H9 (cell line): ENCODE measurements at regions not wholly inside any gene's neighbourhood (a gene's known extent, or its start where the extent isn't known, plus 50 kb on each side); places are given as distances from the start of the nearest gene placed in this dataset.

ENCODE experiments used
- DNase-seq: peaks from one replicate; pipeline ENCODE4 v3.0.0-alpha.2; 2017
- H2AFZ ChIP-seq: one replicate; pipeline ENCODE4 v1.6.1; 2013; ENCODE audit warnings: mild to moderate bottlenecking, low read length, control low read depth, moderate library complexity
- H2AK5ac ChIP-seq: 2 replicates; pipeline ENCODE4 v1.6.1; 2013; ENCODE audit warnings: low read length, control low read depth, mixed read lengths; ENCODE audit not compliant: insufficient read length
- H2BK120ac ChIP-seq: one replicate; pipeline ENCODE4 v1.6.1; 2013; ENCODE audit warnings: low read depth, mild to moderate bottlenecking, low read length, control low read depth, inconsistent platforms; ENCODE audit not compliant: poor library complexity, severe bottlenecking
- H2BK12ac ChIP-seq: 2 replicates; pipeline ENCODE4 v1.6.1; 2013; ENCODE audit warnings: low read length, control low read depth, mixed read lengths, low read depth; ENCODE audit not compliant: insufficient read length
- H2BK15ac ChIP-seq: 2 replicates; pipeline ENCODE4 v1.6.1; 2013; ENCODE audit warnings: low read depth, low read length, control low read depth
- H2BK20ac ChIP-seq: one replicate; pipeline ENCODE4 v1.6.1; 2013; ENCODE audit warnings: low read depth, mild to moderate bottlenecking, low read length, control low read depth, inconsistent platforms; ENCODE audit not compliant: poor library complexity, severe bottlenecking
- H2BK5ac ChIP-seq: 2 replicates; pipeline ENCODE4 v1.6.1; 2013; ENCODE audit warnings: low read length, control low read depth, mixed read lengths; ENCODE audit not compliant: insufficient read length
- H3K14ac ChIP-seq: 2 replicates; pipeline ENCODE4 v1.6.1; 2013; ENCODE audit warnings: low read length, control low read depth; ENCODE audit not compliant: insufficient read depth
- H3K18ac ChIP-seq: 2 replicates; pipeline ENCODE4 v1.6.1; 2013; ENCODE audit warnings: low read depth, mild to moderate bottlenecking, mixed read lengths, low read length, control low read depth; ENCODE audit not compliant: insufficient read length
- H3K23ac ChIP-seq: 2 replicates; pipeline ENCODE4 v1.6.1; 2013; ENCODE audit warnings: low read length, control low read depth, mixed read lengths, low read depth; ENCODE audit not compliant: insufficient read length
- H3K23me2 ChIP-seq: 2 replicates; pipeline ENCODE4 v1.6.1; 2013; ENCODE audit warnings: low read depth, mild to moderate bottlenecking, mixed read lengths, low read length, control low read depth; ENCODE audit not compliant: insufficient read length, poor library complexity, severe bottlenecking
- H3K27ac ChIP-seq: 2 replicates; pipeline ENCODE4 v1.5.1; 2013; ENCODE audit warnings: low read length, control low read depth, mixed read lengths, low read depth; ENCODE audit not compliant: insufficient read length
- H3K27me3 ChIP-seq: 2 replicates; pipeline ENCODE4 v1.6.1; 2013; ENCODE audit warnings: low read length, control low read depth, inconsistent platforms; ENCODE audit not compliant: insufficient read depth
- H3K4ac ChIP-seq: 2 replicates; pipeline ENCODE4 v1.6.1; 2013; ENCODE audit warnings: low read depth, mild to moderate bottlenecking, control low read depth, inconsistent platforms, low read length, moderate library complexity
- H3K4me1 ChIP-seq: 2 replicates; pipeline ENCODE4 v1.6.1; 2013; ENCODE audit warnings: low read length, control low read depth, inconsistent platforms; ENCODE audit not compliant: insufficient read depth
- H3K4me2 ChIP-seq: 2 replicates; pipeline ENCODE4 v1.6.1; 2013; ENCODE audit warnings: low read length, control low read depth, mixed read lengths; ENCODE audit not compliant: insufficient read length, insufficient read depth
- H3K56ac ChIP-seq: 2 replicates; pipeline ENCODE4 v1.6.1; 2013; ENCODE audit warnings: low read depth, mild to moderate bottlenecking, mixed read lengths, low read length, control low read depth; ENCODE audit not compliant: insufficient read length
- H3K79me1 ChIP-seq: 2 replicates; pipeline ENCODE4 v1.6.1; 2013; ENCODE audit warnings: low read depth, mild to moderate bottlenecking, moderate library complexity, low read length, control low read depth, inconsistent platforms; ENCODE audit not compliant: insufficient read depth, poor library complexity, severe bottlenecking
- H3K79me2 ChIP-seq: 2 replicates; pipeline ENCODE4 v1.6.1; 2013; ENCODE audit warnings: low read length, control low read depth, inconsistent platforms; ENCODE audit not compliant: insufficient read depth
- H3K9ac ChIP-seq: 2 replicates; pipeline ENCODE4 v1.6.1; 2013; ENCODE audit warnings: low read length, control low read depth, mixed read lengths; ENCODE audit not compliant: insufficient read length; ENCODE audit errors: extremely low read depth
- H3K9me3 ChIP-seq: one replicate; pipeline ENCODE4 v1.6.1; 2013; ENCODE audit warnings: low read depth, low read length, inconsistent platforms; ENCODE audit not compliant: control insufficient read depth
- H3T11ph ChIP-seq: one replicate; pipeline ENCODE4 v1.6.1; 2013; ENCODE audit warnings: mild to moderate bottlenecking, low read length, control low read depth, inconsistent platforms
- H4K20me1 ChIP-seq: one replicate; pipeline ENCODE4 v1.6.1; 2013; ENCODE audit not compliant: control insufficient read depth, insufficient read length, insufficient read depth
- H4K5ac ChIP-seq: 2 replicates; pipeline ENCODE4 v1.6.1; 2013; ENCODE audit warnings: low read depth, mild to moderate bottlenecking, mixed read lengths, low read length, control low read depth; ENCODE audit not compliant: insufficient read length
- H4K8ac ChIP-seq: replicated peaks from 2 replicates; pipeline ENCODE4 v1.6.1; 2013; ENCODE audit warnings: low read length, control low read depth, mixed read lengths, low read depth; ENCODE audit not compliant: insufficient read length
- H4K91ac ChIP-seq: 2 replicates; pipeline ENCODE4 v1.6.1; 2013; ENCODE audit warnings: low read depth, mild to moderate bottlenecking, moderate library complexity, mixed read lengths, low read length, control low read depth; ENCODE audit not compliant: insufficient read length
- H3K27ac Mint-ChIP-seq, 3 experiments: 2 replicates in 2 of 3; 3 replicates in 1 of 3; pipeline ENCODE4 v1.8.0; 2020 to 2021; ENCODE audit warnings: mixed read lengths in 3 of 3, mild to moderate bottlenecking in 1 of 3, moderate library complexity in 1 of 3
- H3K27me3 Mint-ChIP-seq: 2 replicates; pipeline ENCODE4 v1.8.0; 2021; ENCODE audit warnings: low read depth, mild to moderate bottlenecking, moderate library complexity, mixed read lengths
- H3K36me3 Mint-ChIP-seq, 3 experiments: 2 replicates in 2 of 3; 3 replicates in 1 of 3; pipeline ENCODE4 v1.8.0; 2020 to 2021; ENCODE audit warnings: low read depth in 3 of 3, mixed read lengths in 3 of 3; ENCODE audit not compliant: insufficient read depth in 1 of 3
- H3K4me1 Mint-ChIP-seq, 2 experiments: 2 replicates each; pipeline ENCODE4 v1.8.0; 2020; ENCODE audit warnings: mixed read lengths in 2 of 2
- H3K4me3 Mint-ChIP-seq, 2 experiments: 2 replicates in 1 of 2; 3 replicates in 1 of 2; pipeline ENCODE4 v1.8.0; 2020 to 2021; ENCODE audit warnings: mild to moderate bottlenecking in 2 of 2, mixed read lengths in 2 of 2, moderate library complexity in 1 of 2
- H3K9me3 Mint-ChIP-seq, 2 experiments: 2 replicates in 1 of 2; 3 replicates in 1 of 2; pipeline ENCODE4 v1.8.0; 2020; ENCODE audit warnings: mild to moderate bottlenecking in 2 of 2, mixed read lengths in 2 of 2, moderate library complexity in 1 of 2
- WGBS: extraction: QIAGEN DNeasy Blood & Tissue Kit; methylation state at CpG from one replicate; pipeline ENCODE4 v1.1.7; 2013; ENCODE audit warnings: missing lambda C conversion rate, low lambda C conversion rate, mixed read lengths; ENCODE audit not compliant: insufficient read length; ENCODE audit errors: extremely low coverage; 5-methylcytosine and 5-hydroxymethylcytosine counted together
- TF ChIP-seq, protein P1 (sequence below): fragments of 200-600 bp; sonication (generic); conservative IDR thresholded peaks from 3 replicates; pipeline ENCODE4 v1.8.0; 2021; ENCODE audit warnings: antibody characterized with exemption, mild to moderate bottlenecking

DNA sequence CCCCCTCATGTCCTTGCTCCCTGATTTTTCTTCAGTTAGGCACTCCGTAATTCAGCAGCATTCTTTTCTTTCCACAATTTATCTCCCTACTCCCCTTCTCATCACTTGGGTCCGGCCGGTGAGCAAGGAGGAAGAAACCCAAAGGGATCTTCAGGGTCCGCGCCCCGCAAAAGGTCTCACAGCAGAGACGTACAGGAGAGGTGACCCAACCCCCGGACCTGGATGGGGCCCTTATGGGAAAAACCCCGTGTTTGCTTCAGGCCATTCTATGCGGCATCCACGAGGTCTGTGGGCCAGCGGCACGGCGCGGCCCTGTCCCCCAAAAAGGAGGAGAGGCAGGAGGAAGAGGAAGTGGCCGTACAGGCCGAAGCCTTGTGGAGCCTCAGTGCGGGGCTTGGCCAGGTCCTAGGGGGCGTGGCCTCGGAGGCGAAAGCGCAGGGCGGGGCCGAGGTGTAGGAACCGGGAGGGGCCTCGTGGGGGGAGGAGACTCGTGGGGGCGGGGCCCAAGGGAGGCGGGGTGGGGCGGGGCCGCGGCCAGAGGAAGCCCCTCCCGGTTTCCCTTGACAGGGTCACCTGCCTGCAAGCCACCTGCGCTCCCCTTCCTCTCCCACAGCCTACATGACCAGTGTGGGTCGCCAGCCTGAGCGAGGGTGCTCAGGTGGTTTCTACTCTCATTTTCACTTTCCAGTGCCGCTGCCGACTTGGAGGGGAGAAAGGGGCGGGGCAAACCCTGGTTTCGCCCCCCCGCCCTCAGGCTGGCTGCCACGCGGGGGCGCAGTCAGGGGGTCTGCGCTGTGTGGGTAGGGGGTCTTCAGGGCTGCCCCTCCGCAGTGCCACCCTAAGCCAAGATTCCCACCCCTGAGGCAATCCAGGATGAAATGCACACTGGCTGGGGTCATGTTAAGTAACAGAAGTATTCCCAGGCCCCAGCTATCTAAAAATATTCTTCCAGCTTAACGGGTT is 156.4 kb upstream of the XPO1 start:
- no CpG with 5 or more reads among the region's 47 CpGs for WGBS
- no peak overlapping the region for H2BK15ac ChIP-seq
- no peak overlapping the region for H4K8ac ChIP-seq

More for the DNA sequence above, 156.4 kb upstream of the XPO1 start:
- Histone ChIP-seq H4K91ac (no peak overlapping the region), H3K23me2 (peaks cover 5% of the 10 kb centered on the region), H4K5ac (no peak overlapping the region), H2BK20ac (no peak overlapping the region), H3K9ac (peak overlapping the region; percentile 44), H3K4ac (no peak overlapping the region), H3K27me3 (no peaks in the 10 kb centered on the region), H4K20me1 (no peaks in the 10 kb centered on the region), H3K9me3 (no peaks in the 10 kb centered on the region), H2AFZ (no peak overlapping the region), H2BK5ac (no peak overlapping the region), H3K18ac (peak overlapping the region; percentile 71), H3K4me2 (peak overlapping the region; percentile 57), H3K23ac (no peak overlapping the region), H2AK5ac (no peak overlapping the region), H3K27ac (no peak overlapping the region), H3T11ph (no peak overlapping the region), H3K14ac (peak overlapping the region; percentile 80), H3K4me1 (no peaks in the 10 kb centered on the region), H2BK12ac (no peak overlapping the region), H3K56ac (no peak overlapping the region), H2BK120ac (no peak overlapping the region), H3K79me1 (no peaks in the 10 kb centered on the region), H3K79me2 (no peaks in the 10 kb centered on the region)
- DNase-seq = peak; percentile 95
- no peaks in the 10 kb centered on the region; a peak in 1 of 5 replicates for H3K9me3 Mint-ChIP-seq
- peak overlapping the region in 2 of 3 experiments; percentile 90 to 97; a peak in 4 of 7 replicates for H3K27ac Mint-ChIP-seq
- TF ChIP-seq, protein P1, sequence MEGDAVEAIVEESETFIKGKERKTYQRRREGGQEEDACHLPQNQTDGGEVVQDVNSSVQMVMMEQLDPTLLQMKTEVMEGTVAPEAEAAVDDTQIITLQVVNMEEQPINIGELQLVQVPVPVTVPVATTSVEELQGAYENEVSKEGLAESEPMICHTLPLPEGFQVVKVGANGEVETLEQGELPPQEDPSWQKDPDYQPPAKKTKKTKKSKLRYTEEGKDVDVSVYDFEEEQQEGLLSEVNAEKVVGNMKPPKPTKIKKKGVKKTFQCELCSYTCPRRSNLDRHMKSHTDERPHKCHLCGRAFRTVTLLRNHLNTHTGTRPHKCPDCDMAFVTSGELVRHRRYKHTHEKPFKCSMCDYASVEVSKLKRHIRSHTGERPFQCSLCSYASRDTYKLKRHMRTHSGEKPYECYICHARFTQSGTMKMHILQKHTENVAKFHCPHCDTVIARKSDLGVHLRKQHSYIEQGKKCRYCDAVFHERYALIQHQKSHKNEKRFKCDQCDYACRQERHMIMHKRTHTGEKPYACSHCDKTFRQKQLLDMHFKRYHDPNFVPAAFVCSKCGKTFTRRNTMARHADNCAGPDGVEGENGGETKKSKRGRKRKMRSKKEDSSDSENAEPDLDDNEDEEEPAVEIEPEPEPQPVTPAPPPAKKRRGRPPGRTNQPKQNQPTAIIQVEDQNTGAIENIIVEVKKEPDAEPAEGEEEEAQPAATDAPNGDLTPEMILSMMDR = peak; percentile 70
- no peaks in the 10 kb centered on the region; the same call in none of the 2 replicates for H3K27me3 Mint-ChIP-seq
- peaks cover 5 to 10% of the 10 kb centered on the region in 2 experiments for H3K4me1 Mint-ChIP-seq
- H3K4me3 Mint-ChIP-seq = peak overlapping the region; percentile 77 to 86
- H3K36me3 Mint-ChIP-seq = no peaks in the 10 kb centered on the region; a peak in 1 of 7 replicates
